ENCODE measurements at regions not wholly inside any gene's neighbourhood (a gene's known extent, or its start where the extent isn't known, plus 50 kb on each side); places are given as distances from the start of the nearest gene placed in this dataset.

- no peaks in the 10 kb centered on the region for H3K36me3 ChIP-seq
- peaks cover 0 to 10% (median 0%) of the 10 kb centered on the region in 4 donors for H3K27me3 ChIP-seq
- no peak for DNase-seq (ENCODE audit: extremely low spot score)
- WGBS, result 95% methylated on average over 9 of the region's 9 CpGs
- no peak overlapping the region for H3K27ac ChIP-seq (replicated peaks in 1 of 4)
- no peaks in the 10 kb centered on the region for H3K4me1 ChIP-seq
- intact Hi-C loops (cut with DNase I), result no loop called here
- no peaks in the 10 kb centered on the region for H3K9me3 ChIP-seq
- TF ChIP-seq POLR2A (IDR thresholded peaks at IDR 0.05; ENCODE audit: low read depth), result no peak
- TF ChIP-seq CTCF (IDR thresholded peaks at IDR 0.05), result no peak
- TF ChIP-seq POLR2AphosphoS5 (IDR thresholded peaks at IDR 0.05), result no peak
- TF ChIP-seq EP300 (IDR thresholded peaks at IDR 0.05), result no peak
- H3K4me3 ChIP-seq, result no peak overlapping the region
Measured at GRCh38 chr2:240306185-240306584, 129.3 kb upstream of the GPC1 start.

- DNase-seq (ENCODE audit: extremely low spot score), result no peak
- Histone ChIP-seq H3K9me3 (no peaks in the 10 kb centered on the region), H3K27ac (replicated peaks in 1 of 4) (no peak overlapping the region), H3K36me3 (no peaks in the 10 kb centered on the region), H3K27me3 (peaks cover 0 to 10% (median 0%) of the 10 kb centered on the region in 4 donors), H3K4me1 (no peaks in the 10 kb centered on the region), H3K4me3 (no peak overlapping the region)
- TF ChIP-seq EP300 (IDR thresholded peaks at IDR 0.05), result no peak
- intact Hi-C loops (cut with DNase I), result no loop called here
- WGBS, result 83% methylated on average over 13 of the region's 17 CpGs
Measured at GRCh38 chr2:240308111-240308651, 127.3 kb upstream of the GPC1 start.

- DNase-seq (ENCODE audit: extremely low spot score), result no peak
- H3K4me3 ChIP-seq, result no peak overlapping the region
- no peaks in the 10 kb centered on the region for H3K36me3 ChIP-seq
- H3K4me1 ChIP-seq, result no peaks in the 10 kb centered on the region
- H3K27me3 ChIP-seq, result peaks cover 0 to 10% (median 0%) of the 10 kb centered on the region in 4 donors
- no peak overlapping the region for H3K27ac ChIP-seq (replicated peaks in 1 of 4)
- intact Hi-C loops (cut with DNase I), result no loop called here
- WGBS, result 79% methylated on average over 1 of the region's 1 CpG
- H3K9me3 ChIP-seq, result no peaks in the 10 kb centered on the region
- TF ChIP-seq EP300 (IDR thresholded peaks at IDR 0.05), result no peak
- TF ChIP-seq POLR2AphosphoS5 (IDR thresholded peaks at IDR 0.05), result no peak
- TF ChIP-seq CTCF (IDR thresholded peaks at IDR 0.05), result no peak
- no peak for TF ChIP-seq POLR2A (IDR thresholded peaks at IDR 0.05; ENCODE audit: low read depth)
Measured at GRCh38 chr2:240309214-240309613, 126.2 kb upstream of the GPC1 start.

GRCh38 chr2:240310201-240310600 is 125.3 kb upstream of the GPC1 start:
- 91% methylated on average over 10 of the region's 10 CpGs for WGBS

GRCh38 chr2:240310645-240311044 is 124.8 kb upstream of the GPC1 start:
- TF ChIP-seq EP300 (IDR thresholded peaks at IDR 0.05), result no peak
- no peak for TF ChIP-seq POLR2AphosphoS5 (IDR thresholded peaks at IDR 0.05)
- TF ChIP-seq POLR2A (IDR thresholded peaks at IDR 0.05; ENCODE audit: low read depth), result no peak
- no peak for TF ChIP-seq CTCF (IDR thresholded peaks at IDR 0.05)
- intact Hi-C loops (cut with DNase I), result no loop called here
- H3K4me3 ChIP-seq, result no peak overlapping the region
- no peaks in the 10 kb centered on the region for H3K4me1 ChIP-seq
- no peak overlapping the region for H3K27ac ChIP-seq (replicated peaks in 1 of 4)
- H3K9me3 ChIP-seq, result no peaks in the 10 kb centered on the region
- WGBS, result 98% methylated on average over 9 of the region's 9 CpGs
- DNase-seq (ENCODE audit: extremely low spot score), result no peak
- H3K27me3 ChIP-seq, result peaks cover 0 to 10% (median 0%) of the 10 kb centered on the region in 4 donors
- no peaks in the 10 kb centered on the region for H3K36me3 ChIP-seq

More at GRCh38 chr2:240310201-240310600, 125.3 kb upstream of the GPC1 start:
- intact Hi-C loops (cut with DNase I), result no loop called here
- H3K9me3 ChIP-seq, result no peaks in the 10 kb centered on the region
- H3K36me3 ChIP-seq, result no peaks in the 10 kb centered on the region
- DNase-seq (ENCODE audit: extremely low spot score), result no peak
- no peak overlapping the region for H3K27ac ChIP-seq (replicated peaks in 1 of 4)
- no peak overlapping the region for H3K4me3 ChIP-seq
- TF ChIP-seq EP300 (IDR thresholded peaks at IDR 0.05) (no peak), CTCF (IDR thresholded peaks at IDR 0.05) (no peak), POLR2A (IDR thresholded peaks at IDR 0.05; ENCODE audit: low read depth) (no peak), POLR2AphosphoS5 (IDR thresholded peaks at IDR 0.05) (no peak)
- H3K27me3 ChIP-seq, result peaks cover 0 to 10% (median 0%) of the 10 kb centered on the region in 4 donors
- no peaks in the 10 kb centered on the region for H3K4me1 ChIP-seq
